ENCODE measurements at regions not wholly inside any gene's neighbourhood (a gene's known extent, or its start where the extent isn't known, plus 50 kb on each side); places are given as distances from the start of the nearest gene placed in this dataset.

DNA sequence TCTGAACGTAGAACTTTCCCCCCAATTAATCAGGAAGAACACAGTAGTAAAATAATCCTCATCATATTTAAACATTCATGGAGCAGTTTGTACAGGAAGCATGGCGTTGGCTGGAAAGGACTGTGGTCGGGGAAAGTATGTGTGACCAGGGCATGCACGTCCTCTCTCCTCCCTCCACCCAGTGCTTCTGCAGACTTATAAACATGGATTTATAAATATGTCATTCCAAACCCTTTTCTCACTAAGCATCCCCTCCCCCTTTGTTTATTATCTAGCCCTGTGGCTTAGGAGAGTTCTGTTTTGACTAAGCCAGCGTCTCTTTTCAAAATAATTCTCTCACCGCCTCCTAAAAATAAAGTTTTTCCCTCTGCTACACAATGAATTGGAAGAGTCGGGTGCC is 70.4 kb upstream of the DAP start:
- intact Hi-C loops (cut with DNase I) = no loop called here
- H3K4me1 ChIP-seq (ENCODE audit: control insufficient read depth in 1 of 2, insufficient read depth in 2 of 2, low read length in 2 of 2) = no peaks in the 10 kb centered on the region
- H3K27me3 ChIP-seq (ENCODE audit: control insufficient read depth in 1 of 2, insufficient read depth in 2 of 2, low read length in 1 of 2) = no peaks in the 10 kb centered on the region
- H3K27ac ChIP-seq (ENCODE audit: low read depth in 1 of 2, low read length in 2 of 2) = no peak overlapping the region
- no peaks in the 10 kb centered on the region for H3K9me3 ChIP-seq (ENCODE audit: control insufficient read depth, low read length)
- 11 to 27% methylated on average over 7 of the region's 7 CpGs for WGBS, 2 donors
- DNase-seq = no peak
- H3K4me3 ChIP-seq (ENCODE audit: low read length in 2 of 2) = no peak overlapping the region
- no peaks in the 10 kb centered on the region for H3K36me3 ChIP-seq (ENCODE audit: control insufficient read depth in 1 of 2, insufficient read depth in 2 of 2, low read length in 1 of 2)
- ATAC-seq (ENCODE audit: low FRiP score) = no peak

DNA sequence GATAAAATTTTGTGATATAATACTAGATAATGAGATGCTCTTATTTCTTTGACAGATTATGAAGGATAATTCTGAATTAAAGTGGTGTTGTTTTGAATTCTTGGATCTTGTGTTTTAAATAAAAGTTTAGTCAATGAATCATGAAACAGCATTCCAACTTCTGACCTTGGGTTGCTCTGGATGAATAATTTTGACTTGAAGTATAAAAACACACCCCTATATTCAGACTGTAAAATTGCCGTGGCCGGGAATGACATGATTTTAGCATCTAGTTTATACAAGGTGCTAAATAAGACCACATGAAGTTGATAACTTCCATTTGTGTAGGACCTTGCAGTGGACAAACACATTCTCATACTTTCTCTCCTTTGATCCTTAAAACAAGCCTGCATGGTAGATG is 67.2 kb upstream of the DAP start:
- peaks cover 2% of the 10 kb centered on the region for H3K9me3 ChIP-seq (ENCODE audit: control insufficient read depth, low read length)
- no peaks in the 10 kb centered on the region for H3K27me3 ChIP-seq (ENCODE audit: control insufficient read depth in 1 of 2, insufficient read depth in 2 of 2, low read length in 1 of 2)
- H3K4me3 ChIP-seq (ENCODE audit: low read length in 2 of 2) = no peak overlapping the region
- H3K36me3 ChIP-seq (ENCODE audit: control insufficient read depth in 1 of 2, insufficient read depth in 2 of 2, low read length in 1 of 2) = no peaks in the 10 kb centered on the region
- 13 to 34% methylated on average over 2 of the region's 2 CpGs for WGBS, 2 donors
- ATAC-seq (ENCODE audit: low FRiP score) = no peak
- no peak overlapping the region for H3K27ac ChIP-seq (ENCODE audit: low read depth in 1 of 2, low read length in 2 of 2)
- intact Hi-C loops (cut with DNase I) = no loop called here
- no peak for DNase-seq
- no peaks in the 10 kb centered on the region for H3K4me1 ChIP-seq (ENCODE audit: control insufficient read depth in 1 of 2, insufficient read depth in 2 of 2, low read length in 2 of 2)

DNA sequence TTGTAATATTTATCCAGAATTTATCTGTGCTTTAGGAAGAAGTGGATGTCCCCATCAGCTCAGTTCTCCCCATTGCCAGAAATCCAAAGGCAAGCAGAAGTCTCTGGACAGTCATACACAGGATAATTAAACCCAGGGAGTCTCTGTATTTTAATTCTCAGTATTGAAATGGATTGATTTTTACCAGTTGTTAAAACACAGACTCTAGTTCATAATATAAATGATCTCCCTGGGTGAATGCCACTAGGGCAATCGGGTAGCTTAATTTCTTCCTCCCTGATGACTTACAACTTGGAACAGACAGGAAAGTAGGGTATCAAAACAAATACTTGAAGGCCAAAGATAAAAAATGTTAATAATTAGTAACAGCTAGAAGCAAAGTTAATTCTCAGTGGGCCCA is 66.5 kb upstream of the DAP start:
- no peak for ATAC-seq (ENCODE audit: low FRiP score)
- peaks cover 2% of the 10 kb centered on the region for H3K9me3 ChIP-seq (ENCODE audit: control insufficient read depth, low read length)
- no peaks in the 10 kb centered on the region for H3K27me3 ChIP-seq (ENCODE audit: control insufficient read depth in 1 of 2, insufficient read depth in 2 of 2, low read length in 1 of 2)
- H3K36me3 ChIP-seq (ENCODE audit: control insufficient read depth in 1 of 2, insufficient read depth in 2 of 2, low read length in 1 of 2) = no peaks in the 10 kb centered on the region
- no peak overlapping the region for H3K27ac ChIP-seq (ENCODE audit: low read depth in 1 of 2, low read length in 2 of 2)
- WGBS, 2 donors = 22 to 38% methylated on average over 1 of the region's 1 CpG
- no peak for DNase-seq
- intact Hi-C loops (cut with DNase I) = no loop called here
- no peak overlapping the region for H3K4me3 ChIP-seq (ENCODE audit: low read length in 2 of 2)
- H3K4me1 ChIP-seq (ENCODE audit: control insufficient read depth in 1 of 2, insufficient read depth in 2 of 2, low read length in 2 of 2) = no peaks in the 10 kb centered on the region

DNA sequence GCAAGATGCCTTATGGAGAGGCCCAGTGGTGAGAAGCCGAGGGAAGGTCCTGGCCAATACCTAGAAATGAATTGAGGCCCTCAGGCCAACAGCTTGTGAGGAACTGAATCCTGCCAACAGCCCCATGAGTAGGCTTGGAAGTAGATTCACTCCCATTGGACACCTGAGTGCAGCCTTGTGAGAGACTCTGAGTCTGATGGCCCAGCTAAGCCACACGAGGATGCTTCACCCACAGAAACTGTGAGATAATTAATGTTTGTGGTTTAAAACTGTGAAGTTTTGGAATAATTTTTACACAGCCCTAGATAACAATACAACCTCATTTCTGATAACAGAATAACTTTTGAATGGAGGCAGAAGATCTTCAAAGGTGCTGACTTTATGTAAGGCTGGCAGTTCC is 65.9 kb upstream of the DAP start:
- Histone ChIP-seq H3K4me3 (ENCODE audit: low read length in 2 of 2) (no peak overlapping the region), H3K4me1 (ENCODE audit: control insufficient read depth in 1 of 2, insufficient read depth in 2 of 2, low read length in 2 of 2) (no peaks in the 10 kb centered on the region), H3K9me3 (ENCODE audit: control insufficient read depth, low read length) (peaks cover 2% of the 10 kb centered on the region), H3K36me3 (ENCODE audit: control insufficient read depth in 1 of 2, insufficient read depth in 2 of 2, low read length in 1 of 2) (no peaks in the 10 kb centered on the region), H3K27me3 (ENCODE audit: control insufficient read depth in 1 of 2, insufficient read depth in 2 of 2, low read length in 1 of 2) (no peaks in the 10 kb centered on the region), H3K27ac (ENCODE audit: low read depth in 1 of 2, low read length in 2 of 2) (no peak overlapping the region)
- intact Hi-C loops (cut with DNase I) = no loop called here
- WGBS, 2 donors = 79 to 82% methylated on average over 2 of the region's 2 CpGs
- ATAC-seq (ENCODE audit: low FRiP score) (no peak), DNase-seq (no peak)

DNA sequence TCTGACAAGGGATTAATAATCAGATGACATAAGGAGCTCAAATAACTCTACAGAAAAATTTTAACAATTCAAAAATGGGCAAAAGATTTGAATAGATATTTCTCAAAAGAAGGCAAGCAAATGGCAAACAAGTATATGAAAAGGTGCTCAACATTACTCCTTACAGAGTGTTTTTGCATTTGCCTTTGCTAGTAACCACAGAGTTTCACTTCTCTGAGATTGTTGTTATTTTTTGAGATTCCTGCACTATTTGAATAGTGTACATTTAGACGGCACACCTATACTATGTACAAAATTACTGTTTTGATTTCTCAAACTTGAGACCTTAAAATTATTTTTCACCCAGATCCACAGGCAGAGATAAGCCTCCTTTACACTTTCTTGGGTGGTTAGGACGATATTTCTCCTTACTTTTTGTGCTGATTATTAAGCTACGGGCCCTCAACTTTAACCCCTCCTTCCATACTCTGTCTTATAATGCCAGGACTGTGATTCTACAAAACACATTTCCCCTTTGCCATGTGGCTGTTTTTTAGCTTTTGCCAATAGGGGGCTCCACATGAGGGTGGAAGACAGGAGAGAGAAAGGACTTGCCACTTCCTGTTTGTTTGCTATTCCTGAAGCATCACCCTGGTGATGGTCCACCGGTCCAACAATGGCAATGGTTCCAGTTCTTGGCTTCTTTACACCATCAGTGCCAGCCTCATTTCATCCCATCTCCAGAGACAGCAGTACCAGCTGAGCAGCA is 65.0 kb upstream of the DAP start:
- H3K36me3 ChIP-seq (ENCODE audit: control insufficient read depth in 1 of 2, insufficient read depth in 2 of 2, low read length in 1 of 2) = no peaks in the 10 kb centered on the region
- WGBS, 2 donors = 80 to 83% methylated on average over 4 of the region's 4 CpGs
- H3K4me1 ChIP-seq (ENCODE audit: control insufficient read depth in 1 of 2, insufficient read depth in 2 of 2, low read length in 2 of 2) = no peaks in the 10 kb centered on the region
- H3K27me3 ChIP-seq (ENCODE audit: control insufficient read depth in 1 of 2, insufficient read depth in 2 of 2, low read length in 1 of 2) = no peaks in the 10 kb centered on the region
- intact Hi-C loops (cut with DNase I) = no loop called here
- no peak overlapping the region for H3K4me3 ChIP-seq (ENCODE audit: low read length in 2 of 2)
- DNase-seq (no peak), ATAC-seq (ENCODE audit: low FRiP score) (no peak)
- H3K27ac ChIP-seq (ENCODE audit: low read depth in 1 of 2, low read length in 2 of 2) = no peak overlapping the region
- H3K9me3 ChIP-seq (ENCODE audit: control insufficient read depth, low read length) = peaks cover 2% of the 10 kb centered on the region

DNA sequence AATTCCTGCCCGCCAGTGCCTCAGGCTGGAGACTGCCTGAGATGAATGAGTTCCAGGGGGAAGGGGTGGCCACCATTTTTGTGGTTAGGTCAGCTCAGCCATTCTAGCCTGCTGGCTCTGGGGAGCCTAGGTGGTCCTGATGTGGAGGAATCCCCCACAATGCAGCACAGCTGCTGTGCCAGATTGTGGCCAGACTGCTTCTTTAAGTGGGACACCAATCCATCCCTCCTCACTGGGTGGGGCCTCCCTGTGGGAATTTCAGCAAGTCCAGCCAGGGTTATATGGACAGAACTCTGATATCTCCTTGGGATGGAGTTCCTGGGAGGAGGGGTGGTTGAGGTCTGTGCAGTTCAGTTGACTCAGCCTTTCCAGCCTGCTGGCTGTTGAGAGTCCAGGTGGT is 51.2 kb upstream of the DAP start:
- 67 to 79% methylated on average over 1 of the region's 1 CpG for WGBS, 2 donors

More for the DNA sequence above, 51.2 kb upstream of the DAP start:
- no peaks in the 10 kb centered on the region for H3K4me1 ChIP-seq (ENCODE audit: control insufficient read depth in 1 of 2, insufficient read depth in 2 of 2, low read length in 2 of 2)
- no peaks in the 10 kb centered on the region for H3K9me3 ChIP-seq (ENCODE audit: control insufficient read depth, low read length)
- DNase-seq (no peak), ATAC-seq (ENCODE audit: low FRiP score) (no peak)
- H3K36me3 ChIP-seq (ENCODE audit: control insufficient read depth in 1 of 2, insufficient read depth in 2 of 2, low read length in 1 of 2) = no peaks in the 10 kb centered on the region
- intact Hi-C loops (cut with DNase I) = no loop called here
- H3K27me3 ChIP-seq (ENCODE audit: control insufficient read depth in 1 of 2, insufficient read depth in 2 of 2, low read length in 1 of 2) = no peaks in the 10 kb centered on the region
- H3K4me3 ChIP-seq (ENCODE audit: low read length in 2 of 2) = no peak overlapping the region
- no peak overlapping the region for H3K27ac ChIP-seq (ENCODE audit: low read depth in 1 of 2, low read length in 2 of 2)
